Transverse colon (tissue), 4 donors: ENCODE measurements at regions not wholly inside any gene's neighbourhood (a gene's known extent, or its start where the extent isn't known, plus 50 kb on each side); places are given as distances from the start of the nearest gene placed in this dataset.

ENCODE experiments used
- DNase-seq: peaks from one replicate; pipeline ENCODE4 v3.0.0-alpha.2; 2019
- H3K27ac ChIP-seq, 4 donors: fragments of 200-600 bp; sonication (generic); 2 replicates each; pipeline ENCODE4 v1.5.1; 2016 to 2018; ENCODE audit warnings: inconsistent platforms in 4 of 4
- H3K27me3 ChIP-seq: fragments of 200-600 bp; sonication (generic); 2 replicates; pipeline ENCODE4 v1.5.1; 2017; ENCODE audit warnings: inconsistent platforms
- H3K36me3 ChIP-seq, 4 donors: fragments of 200-600 bp; sonication (generic); 2 replicates each; pipeline ENCODE4 v1.5.1; 2017 to 2019; ENCODE audit warnings: inconsistent platforms in 4 of 4
- H3K4me1 ChIP-seq, 4 donors: fragments of 200-600 bp; sonication (generic); 2 replicates each; pipeline ENCODE4 v1.5.1; 2017 to 2020; ENCODE audit warnings: inconsistent platforms in 4 of 4
- H3K4me3 ChIP-seq, 4 donors: fragments of 200-600 bp; sonication (generic); 1 replicate in 1 of 4; 2 replicates in 3 of 4; pipeline versions ENCODE4 v1.5.1 to v1.6.1; 2017 to 2019; ENCODE audit warnings: inconsistent platforms in 4 of 4
- H3K9me3 ChIP-seq, 2 donors: fragments of 200-600 bp; sonication (generic); 2 replicates each; pipeline ENCODE4 v1.5.1; 2017 to 2019; ENCODE audit warnings: inconsistent platforms in 2 of 2
- EP300 ChIP-seq: sonication (generic); formaldehyde crosslinking; IDR thresholded peaks from one replicate; pipeline ENCODE4 v1.6.1; 2017; ENCODE audit warnings: antibody characterized with exemption, low read depth
- POLR2A ChIP-seq: fragments of 450-650 bp; IDR thresholded peaks from one replicate; pipeline ENCODE4 v1.6.1; 2016; ENCODE audit warnings: antibody characterized with exemption, mild to moderate bottlenecking, moderate library complexity
- POLR2AphosphoS5 ChIP-seq, 3 donors: sonication (generic); formaldehyde crosslinking; IDR thresholded peaks; one replicate each; pipeline ENCODE4 v1.6.1; 2016; ENCODE audit warnings: antibody characterized with exemption in 3 of 3
- WGBS, 2 donors: methylation state at CpG; one replicate each; pipeline ENCODE4 v1.1.5; 2018; ENCODE audit warnings: low coverage in 1 of 2; 5-methylcytosine and 5-hydroxymethylcytosine counted together
- in situ Hi-C, 4 donors: fragments of 200-750 bp; cut with MboI; loops; one replicate each; pipeline versions ENCODE4 v1.15.0 to v1.15.1; 2017; ENCODE audit warnings: low sequenced_read_pairs in 3 of 4, low pct_ligation_motif_present in 1 of 4, low pct_unique_long_range_greater_than_20kb in 1 of 4
- intact Hi-C: fragments of 100-400 bp; cut with DNase I; formaldehyde crosslinking; loops from one replicate; pipeline ENCODE4 v1.15.1; 2023; ENCODE audit warnings: low total_unique reads
- TF ChIP-seq, protein P1 (sequence below), 5 experiments: fragments of 200-600 bp in 3 of 5; fragments of 450-650 bp in 2 of 5; sonication (generic) in 3 of 5; IDR thresholded peaks; 1 replicate in 2 of 5; 2 replicates in 3 of 5; pipeline ENCODE4 v1.5.1; 2016 to 2017; ENCODE audit warnings: antibody characterized with exemption in 5 of 5, inconsistent platforms in 3 of 5, mild to moderate bottlenecking in 2 of 5, moderate library complexity in 1 of 5

- Histone ChIP-seq H3K27me3 (no peaks in the 10 kb centered on the region), H3K4me1 (peaks cover 0 to 30% (median 3%) of the 10 kb centered on the region in 4 donors), H3K27ac (peak overlapping the region; percentile 12 to 60 (median 26)), H3K4me3 (no peak overlapping the region), H3K9me3 (no peaks in the 10 kb centered on the region), H3K36me3 (no peaks in the 10 kb centered on the region)
- TF ChIP-seq POLR2A (no peak), EP300 (no peak), POLR2AphosphoS5 (IDR thresholded peaks at IDR 0.05) (no peak)
- TF ChIP-seq, protein P1, sequence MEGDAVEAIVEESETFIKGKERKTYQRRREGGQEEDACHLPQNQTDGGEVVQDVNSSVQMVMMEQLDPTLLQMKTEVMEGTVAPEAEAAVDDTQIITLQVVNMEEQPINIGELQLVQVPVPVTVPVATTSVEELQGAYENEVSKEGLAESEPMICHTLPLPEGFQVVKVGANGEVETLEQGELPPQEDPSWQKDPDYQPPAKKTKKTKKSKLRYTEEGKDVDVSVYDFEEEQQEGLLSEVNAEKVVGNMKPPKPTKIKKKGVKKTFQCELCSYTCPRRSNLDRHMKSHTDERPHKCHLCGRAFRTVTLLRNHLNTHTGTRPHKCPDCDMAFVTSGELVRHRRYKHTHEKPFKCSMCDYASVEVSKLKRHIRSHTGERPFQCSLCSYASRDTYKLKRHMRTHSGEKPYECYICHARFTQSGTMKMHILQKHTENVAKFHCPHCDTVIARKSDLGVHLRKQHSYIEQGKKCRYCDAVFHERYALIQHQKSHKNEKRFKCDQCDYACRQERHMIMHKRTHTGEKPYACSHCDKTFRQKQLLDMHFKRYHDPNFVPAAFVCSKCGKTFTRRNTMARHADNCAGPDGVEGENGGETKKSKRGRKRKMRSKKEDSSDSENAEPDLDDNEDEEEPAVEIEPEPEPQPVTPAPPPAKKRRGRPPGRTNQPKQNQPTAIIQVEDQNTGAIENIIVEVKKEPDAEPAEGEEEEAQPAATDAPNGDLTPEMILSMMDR (IDR thresholded peaks at IDR 0.05), result no peak
- 73 to 81% methylated on average over 4 to 5 of the region's 5 CpGs for WGBS, 2 donors
- in situ Hi-C loops, result no loop called here
- intact Hi-C loops, result no loop called here
- DNase-seq, result no peak
Measured at GRCh38 chr9:110104261-110104809, 103.6 kb downstream of the C9orf152 start.

DNA sequence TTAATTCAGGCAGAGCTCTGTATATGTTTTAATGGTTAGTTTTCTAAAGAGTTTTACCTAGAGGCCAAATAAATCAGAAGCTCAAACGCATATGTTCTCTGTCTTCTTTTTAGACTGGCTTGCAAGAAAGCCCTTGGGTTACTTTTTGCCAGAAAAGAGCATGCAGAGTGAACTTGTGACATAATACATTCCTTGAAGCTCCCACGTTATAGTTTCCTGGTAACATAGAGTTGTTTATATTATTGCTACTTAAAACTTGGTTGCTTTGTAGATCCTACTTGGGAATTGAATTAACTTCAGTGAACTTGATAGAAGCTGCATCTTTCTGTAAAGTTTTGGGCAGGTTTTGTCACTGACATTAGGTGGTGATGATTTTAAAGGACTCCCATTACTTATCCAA, 102.9 kb downstream of the C9orf152 start:
- H3K4me1 ChIP-seq, result peaks cover 0 to 27% (median 2%) of the 10 kb centered on the region in 4 donors
- H3K36me3 ChIP-seq, result no peaks in the 10 kb centered on the region
- H3K27ac ChIP-seq, result peak overlapping the region in 2 of 4 donors; percentile 16 to 37
- in situ Hi-C loops (no loop called here), intact Hi-C loops (no loop called here)
- no peaks in the 10 kb centered on the region for H3K9me3 ChIP-seq
- no peak for DNase-seq
- H3K4me3 ChIP-seq, result no peak overlapping the region
- WGBS, 2 donors, result 29 to 33% methylated on average over 2 of the region's 2 CpGs
- no peaks in the 10 kb centered on the region for H3K27me3 ChIP-seq
- TF ChIP-seq POLR2AphosphoS5 (IDR thresholded peaks at IDR 0.05) (no peak), POLR2A (no peak), EP300 (no peak)
- TF ChIP-seq, protein P1 (IDR thresholded peaks at IDR 0.05), result no peak

- Histone ChIP-seq H3K36me3 (no peaks in the 10 kb centered on the region), H3K27ac (no peak overlapping the region), H3K27me3 (no peaks in the 10 kb centered on the region), H3K4me1 (peaks cover 0 to 23% (median 2%) of the 10 kb centered on the region in 4 donors), H3K4me3 (no peak overlapping the region), H3K9me3 (no peaks in the 10 kb centered on the region)
- TF ChIP-seq EP300, result no peak
- TF ChIP-seq POLR2A, result no peak
- TF ChIP-seq POLR2AphosphoS5 (IDR thresholded peaks at IDR 0.05), result no peak
- TF ChIP-seq, protein P1 (IDR thresholded peaks at IDR 0.05), result no peak
- 83 to 86% methylated on average over 1 to 2 of the region's 2 CpGs for WGBS, 2 donors
- no peak for DNase-seq
- intact Hi-C loops (no loop called here), in situ Hi-C loops (no loop called here)
Measured at GRCh38 chr9:110106661-110107060, 101.3 kb downstream of the C9orf152 start.

- Histone ChIP-seq H3K9me3 (no peaks in the 10 kb centered on the region), H3K27ac (no peak overlapping the region), H3K36me3 (no peaks in the 10 kb centered on the region), H3K4me3 (no peak overlapping the region), H3K27me3 (no peaks in the 10 kb centered on the region), H3K4me1 (peaks cover 0 to 15% (median 2%) of the 10 kb centered on the region in 4 donors)
- TF ChIP-seq, protein P1 (IDR thresholded peaks at IDR 0.05), result no peak
- TF ChIP-seq POLR2A (no peak), POLR2AphosphoS5 (IDR thresholded peaks at IDR 0.05) (no peak), EP300 (no peak)
- DNase-seq, result no peak
- intact Hi-C loops, result loop anchor here (1.0 kb wide), 1 partner anchor 29 kb away; no protein-coding TSS in a partner anchor
- WGBS, 2 donors, result 83% methylated on average over 7 of the region's 7 CpGs; no CpG with 5 or more reads in 1 of the 2 donors
- in situ Hi-C loops, result no loop called here
Measured at GRCh38 chr9:110109333-110110092, 98.4 kb downstream of the C9orf152 start.
